GM12891 (cell line): ENCODE measurements at regions not wholly inside any gene's neighbourhood (a gene's known extent, or its start where the extent isn't known, plus 50 kb on each side); places are given as distances from the start of the nearest gene placed in this dataset.

Experiments
- POLR2A ChIP-seq: IDR thresholded peaks from 2 replicates; pipeline ENCODE4 v1.6.1; 2011; ENCODE audit warnings: low read depth, low read length, control low read depth
- POLR2AphosphoS5 ChIP-seq: IDR thresholded peaks from 2 replicates; pipeline ENCODE4 v1.6.1; 2011; ENCODE audit warnings: low read depth, low read length, control low read depth
- POU2F2 ChIP-seq: IDR thresholded peaks from 2 replicates; pipeline ENCODE4 v1.6.1; 2011; ENCODE audit warnings: low read depth, mild to moderate bottlenecking, control low read depth, low read length, moderate library complexity
- SPI1 ChIP-seq: IDR thresholded peaks from 2 replicates; pipeline ENCODE4 v1.6.1; 2011; ENCODE audit warnings: low read depth, low read length, control low read depth
- TAF1 ChIP-seq: IDR thresholded peaks from 2 replicates; pipeline ENCODE4 v1.6.1; 2011; ENCODE audit warnings: low read depth, low read length, control low read depth

GRCh38 chr1:37281354-37281753 lies 193.0 kb upstream of the ZC3H12A start:
- TF ChIP-seq POU2F2 (no peak), POLR2A (no peak), POLR2AphosphoS5 (no peak), TAF1 (no peak), SPI1 (no peak)
